Tibial nerve (tissue), 4 donors: ENCODE measurements at regions not wholly inside any gene's neighbourhood (a gene's known extent, or its start where the extent isn't known, plus 50 kb on each side); places are given as distances from the start of the nearest gene placed in this dataset.

Experiments used
- DNase-seq, 2 donors: peaks; one replicate each; pipeline ENCODE4 v3.0.0-alpha.2; 2019; ENCODE audit warnings: low spot score in 2 of 2
- H3K27ac ChIP-seq, 4 donors: fragments of 200-600 bp; sonication (generic) in 3 of 4; one replicate each; pipeline ENCODE4 v1.5.1; 2017 to 2019; ENCODE audit warnings: mild to moderate bottlenecking in 1 of 4
- H3K27me3 ChIP-seq, 2 donors: fragments of 200-600 bp; sonication (generic) in 1 of 2; one replicate each; pipeline versions ENCODE4 v1.5.1 to v1.6.0; 2017 to 2019
- H3K36me3 ChIP-seq, 3 donors: fragments of 200-600 bp; sonication (generic); one replicate each; pipeline ENCODE4 v1.5.1; 2018 to 2019
- H3K4me1 ChIP-seq, 4 donors: fragments of 200-600 bp; sonication (generic) in 3 of 4; one replicate each; pipeline ENCODE4 v1.5.1; 2017 to 2019
- H3K4me3 ChIP-seq, 4 donors: fragments of 200-600 bp; sonication (generic) in 3 of 4; one replicate each; pipeline ENCODE4 v1.5.1; 2017 to 2019; ENCODE audit warnings: mild to moderate bottlenecking in 1 of 4, moderate library complexity in 1 of 4
- H3K9me3 ChIP-seq, 4 donors: fragments of 200-600 bp; sonication (generic) in 3 of 4; one replicate each; pipeline ENCODE4 v1.5.1; 2017 to 2019
- CTCF ChIP-seq, 5 experiments: fragments of 200-600 bp in 3 of 5; fragments of 450-650 bp in 2 of 5; sonication (generic) in 3 of 5; IDR thresholded peaks; one replicate each; pipeline ENCODE4 v1.5.1; 2016 to 2019; ENCODE audit warnings: antibody characterized with exemption in 5 of 5, mild to moderate bottlenecking in 3 of 5, moderate library complexity in 2 of 5
- EP300 ChIP-seq, 2 donors: sonication (generic); formaldehyde crosslinking; IDR thresholded peaks; one replicate each; pipeline ENCODE4 v1.6.1; 2017; ENCODE audit warnings: antibody characterized with exemption in 2 of 2, mild to moderate bottlenecking in 1 of 2
- POLR2A ChIP-seq, 2 donors: fragments of 450-650 bp; IDR thresholded peaks; one replicate each; pipeline ENCODE4 v1.6.1; 2017; ENCODE audit warnings: antibody characterized with exemption in 2 of 2, mild to moderate bottlenecking in 2 of 2, moderate library complexity in 2 of 2
- WGBS, 2 donors: methylation state at CpG; one replicate each; pipeline ENCODE4 v1.1.5; 2018; 5-methylcytosine and 5-hydroxymethylcytosine counted together

GRCh38 chr13:40343550-40344269 is 322.7 kb downstream of the FOXO1 start:
- Histone ChIP-seq H3K9me3 (no peaks in the 10 kb centered on the region), H3K27me3 (no peaks in the 10 kb centered on the region), H3K4me3 (no peak overlapping the region), H3K27ac (peak overlapping the region in 1 of 4 donors; percentile 71), H3K4me1 (peaks cover 0 to 41% (median 8%) of the 10 kb centered on the region in 4 donors), H3K36me3 (no peaks in the 10 kb centered on the region)
- WGBS, 2 donors = 82 to 90% methylated on average over 3 of the region's 3 CpGs
- TF ChIP-seq EP300 (IDR thresholded peaks at IDR 0.05) (peak in 1 of 2 donors; percentile 6), POLR2A (IDR thresholded peaks at IDR 0.05) (no peak), CTCF (IDR thresholded peaks at IDR 0.05) (no peak)
- DNase-seq = no peak

GRCh38 chr13:40344270-40345148 is 321.9 kb downstream of the FOXO1 start:
- no peak for DNase-seq
- 70 to 73% methylated on average over 11 of the region's 11 CpGs for WGBS, 2 donors
- TF ChIP-seq CTCF (IDR thresholded peaks at IDR 0.05) = no peak
- TF ChIP-seq POLR2A (IDR thresholded peaks at IDR 0.05) = no peak
- no peak for TF ChIP-seq EP300 (IDR thresholded peaks at IDR 0.05)
- Histone ChIP-seq H3K4me3 (no peak overlapping the region), H3K9me3 (no peaks in the 10 kb centered on the region), H3K27ac (peak overlapping the region in 2 of 4 donors; percentile 56 to 71), H3K27me3 (no peaks in the 10 kb centered on the region), H3K36me3 (no peaks in the 10 kb centered on the region), H3K4me1 (peaks cover 0 to 41% (median 8%) of the 10 kb centered on the region in 4 donors)

- peaks cover 0 to 41% (median 8%) of the 10 kb centered on the region in 4 donors for H3K4me1 ChIP-seq
Measured at GRCh38 chr13:40345149-40345514, 321.3 kb downstream of the FOXO1 start.

GRCh38 chr13:40345654-40346372 is 320.6 kb downstream of the FOXO1 start:
- no peak for DNase-seq
- Histone ChIP-seq H3K27me3 (no peaks in the 10 kb centered on the region), H3K27ac (peak overlapping the region in 3 of 4 donors; percentile 34 to 71 (median 56)), H3K4me1 (peaks cover 0 to 43% (median 8%) of the 10 kb centered on the region in 4 donors), H3K9me3 (no peaks in the 10 kb centered on the region), H3K4me3 (no peak overlapping the region), H3K36me3 (no peaks in the 10 kb centered on the region)
- WGBS, 2 donors = 39 to 49% methylated on average over 12 of the region's 12 CpGs
- peak in 1 of 2 donors; percentile 28 for TF ChIP-seq EP300 (IDR thresholded peaks at IDR 0.05)
- TF ChIP-seq CTCF (IDR thresholded peaks at IDR 0.05) = no peak

More at GRCh38 chr13:40345149-40345514, 321.3 kb downstream of the FOXO1 start:
- Histone ChIP-seq H3K36me3 (no peaks in the 10 kb centered on the region), H3K4me3 (no peak overlapping the region), H3K9me3 (no peaks in the 10 kb centered on the region), H3K27ac (peak overlapping the region in 3 of 4 donors; percentile 34 to 71 (median 56)), H3K27me3 (no peaks in the 10 kb centered on the region)
- 64 to 81% methylated on average over 2 of the region's 2 CpGs for whole genome bisulfite sequencing, 2 donors
- TF ChIP-seq POLR2A (IDR thresholded peaks at IDR 0.05) (no peak), EP300 (IDR thresholded peaks at IDR 0.05) (no peak), CTCF (IDR thresholded peaks at IDR 0.05) (no peak)
- no peak for DNase-seq
